ENCODE measurements at regions not wholly inside any gene's neighbourhood (a gene's known extent, or its start where the extent isn't known, plus 50 kb on each side); places are given as distances from the start of the nearest gene placed in this dataset.

DNA sequence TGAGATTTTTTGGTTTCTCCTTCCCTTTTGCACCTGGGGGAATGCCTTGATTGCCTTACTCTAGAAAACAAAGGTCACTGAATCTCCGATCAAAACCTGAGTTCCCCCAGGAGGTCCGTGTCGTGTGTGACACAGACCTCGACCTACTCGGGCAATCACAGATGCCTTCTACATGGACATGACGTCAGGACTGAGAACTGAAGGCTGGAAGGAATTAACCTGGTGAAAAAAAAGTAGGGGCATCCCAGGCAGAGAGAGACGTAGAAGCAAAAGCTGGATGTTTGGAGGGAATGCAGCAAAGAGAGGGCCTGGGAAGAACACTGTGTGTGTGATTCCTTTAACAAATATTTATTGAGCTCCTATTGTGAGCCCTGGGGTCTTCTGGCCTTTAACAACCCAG is 178.0 kb downstream of the PRDM2 start:
- DNase-seq (ENCODE audit: low read depth in 2 of 2), result no peak

DNA sequence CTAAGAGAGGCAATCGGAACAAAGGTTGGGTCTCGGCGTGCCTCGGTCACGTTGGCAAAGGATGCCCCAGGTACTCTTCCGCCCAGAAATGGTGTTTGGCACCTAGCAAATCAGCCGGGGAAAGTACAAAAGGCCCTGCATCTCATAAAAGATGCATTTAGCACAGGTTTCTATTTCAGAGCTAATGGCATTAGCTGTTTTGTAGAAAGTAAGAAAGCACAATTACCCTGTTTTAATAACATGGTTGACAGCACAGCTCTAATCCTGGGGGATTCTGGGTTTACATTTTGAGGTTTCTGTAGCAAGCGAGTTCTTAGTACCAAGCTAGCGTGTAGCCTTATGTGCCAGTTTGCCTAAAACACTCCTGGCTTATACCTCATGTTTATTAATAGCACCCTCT is 178.5 kb downstream of the PRDM2 start:
- no peak for DNase-seq (ENCODE audit: low read depth in 2 of 2)

DNA sequence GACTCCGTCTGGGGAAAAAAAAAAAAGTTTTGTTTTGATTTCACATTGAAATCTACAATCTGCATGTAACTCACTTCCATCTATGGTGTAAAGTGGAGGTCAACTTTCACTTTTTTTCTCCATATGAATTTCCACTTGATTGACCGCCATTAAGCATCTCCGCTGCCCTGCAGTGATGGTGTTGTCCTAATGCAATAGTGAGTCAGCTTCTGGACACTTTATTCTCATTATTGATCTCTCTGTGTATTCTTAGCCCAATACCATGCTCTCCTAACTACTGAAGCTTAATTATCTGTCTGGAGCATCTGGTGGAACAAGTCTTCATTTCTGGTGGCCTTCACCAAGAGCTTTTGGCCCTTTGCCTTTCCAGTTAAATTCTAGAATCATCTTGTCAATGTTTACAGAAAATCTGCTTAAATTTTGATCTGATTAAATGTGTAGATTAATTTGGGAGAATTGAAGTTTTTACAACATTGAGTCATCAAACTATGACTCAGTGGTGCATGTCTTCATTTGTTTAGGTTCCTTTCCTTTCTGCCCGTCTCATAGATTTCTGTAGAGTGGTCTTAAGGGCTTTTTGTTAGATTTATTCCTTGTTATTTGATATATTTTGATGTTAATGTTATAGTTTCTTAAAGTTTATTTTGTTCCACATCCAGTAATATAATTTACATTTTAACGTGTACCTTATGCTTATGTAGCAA is 181.5 kb downstream of the PRDM2 start:
- no peak for DNase-seq (ENCODE audit: low read depth in 2 of 2)

DNA sequence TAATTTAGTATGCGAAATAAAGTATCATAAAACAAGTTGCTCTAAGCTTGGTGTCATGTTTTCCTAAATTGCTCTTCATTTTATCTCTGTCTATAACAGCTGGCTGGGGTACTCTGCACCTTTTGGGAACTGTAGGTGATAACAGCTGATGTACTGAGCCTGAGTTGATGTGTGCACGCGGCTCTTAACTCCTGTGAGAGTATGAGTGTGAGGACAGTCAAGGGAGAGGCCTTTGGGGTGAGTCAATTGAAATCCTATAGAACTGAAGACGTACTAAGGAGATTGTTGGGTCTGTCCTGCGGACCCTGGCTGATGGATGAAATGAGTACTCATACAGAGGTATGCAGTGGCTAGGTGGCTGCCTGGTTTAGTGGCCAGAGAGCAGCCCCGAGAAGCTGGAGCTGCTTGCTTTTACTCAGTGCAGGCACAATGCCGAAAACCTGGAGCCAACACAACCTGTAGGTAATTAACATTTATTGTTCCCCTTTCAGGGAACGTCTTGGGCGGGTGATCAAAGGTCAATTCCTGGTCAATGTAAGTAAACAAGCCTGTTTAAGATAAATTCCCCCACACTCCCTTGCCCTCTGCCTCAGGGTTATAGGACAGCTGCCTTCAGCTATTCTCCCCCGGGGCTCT is 188.5 kb downstream of the PRDM2 start:
- DNase-seq (ENCODE audit: low read depth in 2 of 2), result no peak

DNA sequence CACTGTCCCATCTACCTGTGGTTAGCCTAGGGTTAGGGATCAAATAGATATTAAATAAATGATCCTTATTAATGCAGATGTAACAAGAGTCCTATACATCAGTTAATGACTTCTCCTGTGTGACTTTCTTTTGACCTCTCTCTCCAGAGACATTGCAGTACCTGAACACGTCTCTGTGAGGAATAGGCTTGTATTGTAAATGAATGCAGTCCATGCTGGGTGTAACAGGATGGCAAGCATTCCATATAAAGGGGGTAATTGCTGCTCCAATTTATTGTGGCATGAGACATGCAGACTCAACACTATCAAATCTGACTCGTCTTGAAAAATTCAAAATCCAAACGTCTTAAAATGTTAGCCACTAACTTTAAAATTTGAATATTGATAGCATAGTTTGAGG is 189.5 kb downstream of the PRDM2 start:
- no peak for DNase-seq (ENCODE audit: low read depth in 2 of 2)

DNA sequence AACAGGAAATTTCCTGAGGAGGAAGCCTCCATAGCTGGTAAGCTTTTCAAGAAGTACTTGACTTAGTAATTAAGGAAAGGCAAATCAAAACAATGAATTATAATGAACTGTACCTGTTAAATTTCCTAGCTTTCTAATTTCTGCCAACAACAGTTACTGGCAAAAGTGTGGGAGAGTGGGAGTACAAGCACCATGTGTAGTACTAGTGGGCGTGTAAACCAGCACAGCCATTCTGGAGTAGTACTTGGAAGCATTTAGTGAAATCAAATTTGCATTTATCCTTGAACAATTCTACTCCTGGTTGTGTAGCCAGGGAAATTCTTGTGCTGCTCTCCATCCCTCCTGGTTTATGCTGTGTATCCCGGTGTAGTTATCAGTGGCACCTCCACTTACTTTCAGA is 190.8 kb downstream of the PRDM2 start:
- no peak for DNase-seq (ENCODE audit: low read depth in 2 of 2)

DNA sequence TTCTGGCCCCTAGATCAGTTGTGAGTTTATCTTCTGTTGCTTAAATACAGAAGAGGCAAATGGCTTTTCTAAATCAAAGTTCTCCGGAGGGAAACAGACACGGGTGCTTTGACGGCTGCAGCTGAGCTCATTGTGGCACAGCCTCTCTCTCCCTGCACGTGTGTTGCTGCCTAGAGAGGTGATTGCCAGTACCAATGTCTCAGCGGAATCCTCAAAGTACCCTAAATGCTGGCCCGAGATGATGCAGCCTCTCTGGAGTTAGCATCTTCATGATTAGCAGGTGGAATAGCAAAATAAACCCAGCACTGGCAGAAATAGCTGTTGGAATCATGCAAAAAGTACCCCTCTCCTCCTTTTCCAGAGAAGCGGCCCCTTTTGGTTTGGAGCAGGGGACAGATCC is 192.2 kb downstream of the PRDM2 start:
- DNase-seq (ENCODE audit: low read depth in 2 of 2), result no peak

DNA sequence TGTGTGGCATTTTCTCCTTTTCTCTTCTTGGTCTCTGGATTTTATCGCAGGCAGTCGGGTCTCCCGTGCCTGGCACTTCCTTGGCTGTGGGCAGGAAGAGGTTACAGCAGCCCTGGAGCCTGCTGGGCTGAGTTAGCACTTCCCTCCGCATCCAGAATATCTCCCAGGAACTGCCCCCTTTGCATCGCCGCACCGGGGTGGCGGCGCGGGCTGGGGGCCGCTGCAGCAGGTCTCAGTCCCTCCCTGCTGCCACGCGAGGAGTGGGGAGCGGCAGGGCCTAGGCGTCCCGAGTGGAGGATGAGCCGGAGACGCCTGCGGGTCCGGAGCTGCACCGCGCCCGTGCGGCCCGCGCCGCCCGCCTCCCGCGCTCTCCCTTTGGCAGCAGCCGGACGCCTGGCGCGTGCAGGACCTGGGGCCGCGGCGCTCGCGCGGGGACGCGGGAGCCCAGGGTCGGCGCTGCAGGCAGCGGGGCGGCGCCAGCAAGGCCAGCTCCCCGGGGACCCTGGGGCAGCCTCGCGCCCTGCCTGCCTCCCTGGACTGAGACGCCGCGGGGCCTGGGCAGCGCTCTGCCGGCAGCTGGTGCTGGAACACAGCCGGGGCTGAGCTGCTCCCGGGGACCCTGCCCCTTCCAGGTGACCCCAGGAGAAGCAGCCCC is 192.8 kb downstream of the PRDM2 start:
- DNase-seq (ENCODE audit: low read depth in 2 of 2), result no peak

DNA sequence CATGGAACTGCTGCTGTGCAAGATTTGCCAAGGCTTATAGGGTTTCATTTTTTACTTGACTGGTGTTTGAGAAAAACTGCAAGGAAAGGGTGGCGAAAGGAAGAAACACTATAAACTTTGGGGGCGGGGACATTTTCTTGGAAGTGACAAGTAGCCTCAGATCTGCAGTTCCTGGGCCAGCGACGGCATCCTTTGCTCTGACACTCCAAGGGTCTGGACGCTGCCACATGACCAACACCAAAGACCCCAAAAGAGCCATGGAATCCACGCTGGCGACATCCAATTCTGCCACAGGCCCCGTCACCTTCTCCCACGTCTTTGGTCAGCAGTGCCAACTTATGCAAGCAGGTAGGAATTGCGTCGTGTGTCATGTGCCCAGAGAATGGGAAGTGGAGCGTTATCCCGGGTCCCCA is 193.4 kb downstream of the PRDM2 start:
- DNase-seq (ENCODE audit: low read depth in 2 of 2), result no peak

DNA sequence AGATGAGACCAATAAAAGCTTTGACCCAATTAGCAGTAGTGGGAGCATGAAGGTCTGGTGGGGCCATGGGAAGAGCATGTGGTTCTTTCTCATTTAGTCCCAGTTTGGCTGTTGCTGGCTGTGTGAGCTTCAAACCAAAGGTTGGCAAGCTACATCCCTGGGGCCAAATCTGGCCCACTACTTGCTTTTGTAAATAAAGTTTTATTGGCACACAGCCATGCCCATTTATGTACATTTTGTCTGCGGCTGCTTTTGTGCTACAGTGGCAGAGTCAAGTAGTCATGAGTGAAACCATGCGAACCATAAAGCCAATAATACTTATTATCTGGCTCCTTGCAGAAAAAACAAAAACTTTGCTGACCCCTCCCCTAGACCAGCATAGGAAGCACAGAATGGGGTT is 196.9 kb downstream of the PRDM2 start:
- DNase-seq (ENCODE audit: low read depth in 2 of 2), result no peak

DNA sequence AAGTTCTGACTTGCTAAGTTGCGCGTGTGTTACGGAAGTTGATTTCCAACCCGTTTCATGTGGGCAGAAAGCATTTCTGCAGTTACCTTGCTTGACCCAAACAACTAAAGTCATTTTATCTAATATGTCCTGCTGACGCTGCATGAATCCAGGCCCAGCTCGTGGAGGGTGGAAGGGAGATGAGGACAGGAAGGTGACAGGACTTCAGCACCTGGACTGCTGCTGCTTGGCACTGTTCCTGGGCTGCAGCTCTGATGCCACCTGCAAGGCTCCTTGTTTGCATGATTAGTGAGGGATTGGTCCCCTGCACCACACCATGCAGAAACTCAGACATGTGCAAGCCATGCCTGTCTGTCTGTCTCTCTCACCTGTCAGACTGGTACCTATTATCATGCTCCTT is 198.4 kb downstream of the PRDM2 start:
- no peak for DNase-seq (ENCODE audit: low read depth in 2 of 2)

DNA sequence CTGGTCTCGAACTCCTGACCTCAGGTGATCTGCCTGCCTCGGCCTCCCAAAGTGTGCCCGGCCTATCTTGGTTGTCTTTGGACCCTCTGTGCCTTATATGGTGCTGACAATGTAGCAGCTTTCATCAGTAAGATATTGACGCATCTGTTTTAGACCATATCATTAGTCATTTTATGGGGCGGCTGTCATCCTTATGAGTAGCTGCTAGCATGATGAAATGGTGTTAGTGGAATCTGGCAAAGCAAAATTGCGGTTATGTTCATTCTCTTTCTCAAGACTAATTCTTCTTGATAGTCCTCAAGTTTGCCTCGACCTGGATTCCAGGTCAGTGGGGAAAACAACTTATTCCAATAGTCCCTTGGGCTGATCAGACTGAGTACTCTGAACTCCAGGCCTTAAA is 199.9 kb downstream of the PRDM2 start:
- no peak for DNase-seq (ENCODE audit: low read depth in 2 of 2)

DNA sequence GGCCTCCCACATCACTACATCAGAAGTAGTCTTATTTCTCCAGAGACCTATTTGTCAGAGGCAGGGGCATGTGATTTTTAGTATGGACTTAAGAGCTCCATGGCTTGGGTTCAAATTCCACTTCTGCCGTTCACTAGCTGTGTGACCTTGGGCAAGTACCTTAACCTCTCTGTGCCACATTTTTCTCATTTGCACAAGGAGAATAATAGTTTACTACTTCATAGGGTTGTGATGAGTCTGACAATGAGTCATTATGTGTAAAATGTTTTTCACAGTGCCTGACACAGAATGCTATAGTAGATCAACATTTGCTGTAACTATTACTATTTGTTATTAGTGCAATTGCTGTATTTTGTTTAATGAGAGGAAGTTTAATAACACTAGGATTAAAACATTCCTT is 200.6 kb downstream of the PRDM2 start:
- DNase-seq (ENCODE audit: low read depth in 2 of 2), result no peak

DNA sequence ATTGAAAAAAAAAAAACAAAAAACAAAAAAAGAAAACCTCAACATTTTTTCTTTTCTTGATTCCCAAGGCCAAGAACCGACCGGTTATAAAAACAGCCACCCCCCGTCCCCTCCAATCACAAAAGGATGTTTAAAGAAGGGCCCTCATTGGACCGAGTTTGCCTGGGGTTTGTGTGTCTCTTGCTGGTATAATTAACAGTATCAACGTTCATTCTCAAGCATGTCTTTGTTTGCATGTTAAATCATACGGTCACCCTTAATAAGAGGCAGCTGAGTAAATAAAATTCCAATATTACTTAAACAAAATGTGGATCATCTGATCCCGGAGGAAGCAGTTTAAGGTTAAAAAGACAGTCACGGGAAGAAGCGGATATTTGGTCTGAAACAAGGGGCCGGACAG is 201.1 kb downstream of the PRDM2 start:
- no peak for DNase-seq (ENCODE audit: low read depth in 2 of 2)

DNA sequence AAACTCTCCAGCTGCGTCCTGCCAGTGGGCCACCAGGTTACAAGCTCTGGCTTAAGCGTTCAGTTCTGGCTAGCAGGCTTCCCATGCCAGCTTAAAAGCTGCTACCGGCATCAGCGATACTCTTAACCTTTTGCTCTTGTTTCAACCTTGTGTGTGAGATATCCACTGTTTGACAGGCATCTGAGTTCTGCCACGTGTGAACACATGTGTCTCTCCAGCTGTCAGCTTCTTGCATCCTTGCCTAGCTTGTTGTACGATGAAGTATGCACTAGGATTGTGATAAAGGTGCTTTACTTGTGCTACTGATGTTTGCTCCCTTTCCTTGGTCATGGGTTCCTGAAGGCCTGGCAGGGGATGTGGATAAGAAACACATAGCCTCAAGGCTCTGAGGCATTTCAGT is 201.6 kb downstream of the PRDM2 start:
- DNase-seq (ENCODE audit: low read depth in 2 of 2), result no peak

DNA sequence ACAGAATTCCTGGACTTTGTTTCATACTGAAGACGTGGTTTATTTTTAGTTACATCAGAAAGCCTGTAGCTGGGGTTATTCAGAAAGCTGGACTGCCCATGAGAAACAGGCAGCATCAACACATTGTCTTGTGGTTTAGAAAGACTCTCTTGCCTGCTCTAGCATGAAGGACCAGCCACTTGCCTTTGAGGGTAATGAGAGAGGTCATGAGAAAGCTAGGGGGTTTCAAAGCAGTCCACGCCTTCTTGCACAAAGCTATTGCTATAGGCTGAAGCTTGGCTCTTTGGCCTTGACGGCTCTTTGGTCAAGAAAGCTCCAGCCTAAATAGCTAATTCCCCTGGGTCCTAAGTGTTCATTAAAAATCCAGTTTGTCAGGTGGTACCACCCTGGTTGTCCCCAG is 208.1 kb downstream of the PRDM2 start:
- no peak for DNase-seq (ENCODE audit: low read depth in 2 of 2)

DNA sequence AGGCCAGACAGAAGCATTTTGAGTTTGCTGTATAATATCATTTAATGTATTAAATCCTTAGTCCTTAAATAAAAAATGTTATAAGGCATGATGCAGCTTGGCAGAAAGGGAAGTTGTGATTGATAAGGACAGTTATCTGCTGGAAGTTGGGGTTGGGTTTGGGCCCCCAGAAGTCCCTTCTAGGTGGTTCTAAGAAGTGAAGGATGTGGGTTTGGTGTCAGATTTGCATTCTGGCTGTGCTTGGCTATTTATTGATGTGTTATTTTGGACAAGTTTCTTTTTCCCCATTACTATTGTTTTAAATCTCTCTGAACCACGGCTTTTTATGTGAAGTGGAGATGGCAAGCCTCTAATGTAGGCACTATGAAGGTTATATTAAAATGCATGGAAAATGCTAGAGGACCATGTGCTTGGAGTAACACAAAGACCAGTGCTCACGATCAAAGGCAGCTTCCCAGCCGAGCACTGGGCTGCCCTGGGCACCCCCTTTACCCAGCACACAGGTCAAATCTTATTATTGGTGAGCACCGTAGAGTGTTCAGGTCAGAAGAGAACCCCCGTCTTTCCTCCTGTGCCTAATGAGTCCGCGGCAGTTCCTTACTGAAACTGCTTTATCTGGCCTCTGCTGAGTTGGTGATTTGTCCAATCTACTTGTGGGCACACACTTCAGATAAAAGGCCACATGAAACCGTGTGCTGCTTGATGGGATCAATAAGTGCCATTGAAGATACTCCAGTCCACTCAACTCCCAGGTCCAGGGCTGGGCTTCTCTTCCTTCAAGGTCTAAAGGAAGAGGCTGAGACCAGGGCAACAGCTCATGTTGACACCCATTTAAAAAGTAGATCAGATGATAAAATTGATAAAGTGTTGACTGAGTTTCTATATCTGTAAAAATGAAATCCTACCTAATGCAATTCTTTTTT is 212.0 kb downstream of the PRDM2 start:
- DNase-seq (ENCODE audit: low read depth in 2 of 2), result no peak

DNA sequence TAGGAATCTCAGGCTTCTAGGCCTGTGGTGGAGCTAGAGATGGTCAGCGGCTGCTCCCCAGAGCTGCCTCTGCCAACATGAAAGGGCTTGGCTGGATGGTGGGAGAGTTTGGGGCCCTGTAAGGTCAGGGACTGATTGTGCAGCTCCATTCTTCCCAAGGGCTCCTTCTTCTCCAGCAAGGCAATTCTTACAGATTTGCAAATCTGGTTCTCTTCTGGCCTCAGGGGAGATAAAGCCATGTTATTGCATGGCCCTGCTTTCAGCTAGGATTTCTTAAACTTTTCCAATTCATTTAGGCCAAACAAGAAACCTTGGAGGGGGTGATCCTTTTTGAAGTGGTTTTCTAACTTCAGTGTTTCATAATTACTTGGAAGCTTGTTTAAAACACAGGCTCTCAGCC is 213.4 kb downstream of the PRDM2 start:
- DNase-seq (ENCODE audit: low read depth in 2 of 2), result no peak

DNA sequence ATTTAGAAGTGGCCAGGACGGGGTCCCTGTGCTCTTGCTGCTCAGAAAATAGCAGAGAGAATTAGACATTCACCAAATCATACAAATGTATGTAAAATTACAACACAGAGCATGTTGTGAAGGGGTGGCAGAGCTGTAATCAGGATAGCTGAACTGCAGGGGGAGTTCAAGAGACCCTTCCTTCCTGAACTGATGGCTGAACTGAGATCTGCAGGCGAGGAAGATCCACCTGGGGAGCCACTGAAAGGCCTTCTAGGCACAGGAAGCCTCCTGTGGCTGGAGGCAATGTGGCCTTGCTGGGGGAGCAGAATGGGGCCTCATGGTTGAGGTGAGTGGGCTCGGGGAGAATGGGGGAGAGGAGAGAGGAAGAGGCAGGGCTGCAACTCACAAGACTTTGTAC is 216.5 kb downstream of the PRDM2 start:
- no peak for DNase-seq (ENCODE audit: low read depth in 2 of 2)

DNA sequence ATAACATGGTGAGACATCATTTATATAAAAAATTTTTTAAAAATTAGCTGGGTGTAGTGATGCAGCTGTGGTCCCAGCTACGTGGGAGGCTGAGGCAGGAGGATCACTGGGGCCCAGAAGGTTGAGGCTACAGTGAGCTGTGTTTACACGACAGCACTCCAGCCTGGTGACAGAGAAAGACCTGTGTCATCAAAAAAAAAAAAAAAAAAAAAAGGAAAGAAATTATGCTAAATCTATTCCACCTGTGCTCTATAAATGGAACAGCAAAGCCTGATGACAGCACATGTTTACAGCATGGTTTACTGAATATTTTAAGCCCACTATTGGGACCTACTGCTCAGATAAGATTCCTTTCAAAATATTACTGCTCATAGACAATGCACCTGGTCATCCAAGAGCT is 217.6 kb downstream of the PRDM2 start:
- DNase-seq (ENCODE audit: low read depth in 2 of 2), result no peak

DNA sequence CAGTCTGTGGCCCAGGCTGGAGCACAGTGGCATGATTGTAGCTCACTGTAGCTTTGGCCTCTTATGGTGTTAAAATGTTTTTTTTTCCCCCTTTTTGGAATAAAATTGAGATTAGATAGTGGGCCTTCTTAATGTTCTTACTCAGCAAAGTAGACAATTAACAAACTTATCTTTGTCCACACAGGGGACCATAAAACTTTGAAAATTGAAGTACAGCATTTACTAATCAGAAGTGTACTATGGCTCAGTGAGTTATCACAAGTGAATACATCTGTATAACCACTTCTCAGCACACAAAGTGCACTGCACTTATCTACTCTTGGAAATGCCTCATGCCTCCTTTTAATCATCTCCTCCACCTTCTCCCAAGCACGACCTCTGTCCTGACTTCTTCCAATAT is 218.9 kb downstream of the PRDM2 start:
- no peak for DNase-seq (ENCODE audit: low read depth in 2 of 2)

DNA sequence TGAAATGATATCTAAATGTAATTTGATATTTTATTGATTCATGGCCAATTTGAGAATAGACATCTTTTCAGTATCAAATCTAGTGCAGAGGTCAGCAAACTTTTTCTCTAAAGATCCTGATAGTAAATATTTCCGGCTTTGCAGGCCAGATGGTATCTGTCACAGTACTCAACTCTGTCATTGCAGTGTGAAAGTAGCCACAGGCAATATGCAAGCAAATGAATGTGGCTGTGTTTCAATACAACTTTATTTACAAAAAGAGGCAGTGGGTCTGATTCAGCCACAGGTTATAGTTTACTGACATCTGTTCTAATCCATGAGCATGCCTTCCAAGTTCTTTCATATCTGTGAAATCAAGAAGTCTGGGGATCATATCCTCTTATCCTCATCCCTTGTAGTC is 221.2 kb downstream of the PRDM2 start:
- no peak for DNase-seq (ENCODE audit: low read depth in 2 of 2)
